ENCODE measurements at regions not wholly inside any gene's neighbourhood (a gene's known extent, or its start where the extent isn't known, plus 50 kb on each side); places are given as distances from the start of the nearest gene placed in this dataset.

DNA sequence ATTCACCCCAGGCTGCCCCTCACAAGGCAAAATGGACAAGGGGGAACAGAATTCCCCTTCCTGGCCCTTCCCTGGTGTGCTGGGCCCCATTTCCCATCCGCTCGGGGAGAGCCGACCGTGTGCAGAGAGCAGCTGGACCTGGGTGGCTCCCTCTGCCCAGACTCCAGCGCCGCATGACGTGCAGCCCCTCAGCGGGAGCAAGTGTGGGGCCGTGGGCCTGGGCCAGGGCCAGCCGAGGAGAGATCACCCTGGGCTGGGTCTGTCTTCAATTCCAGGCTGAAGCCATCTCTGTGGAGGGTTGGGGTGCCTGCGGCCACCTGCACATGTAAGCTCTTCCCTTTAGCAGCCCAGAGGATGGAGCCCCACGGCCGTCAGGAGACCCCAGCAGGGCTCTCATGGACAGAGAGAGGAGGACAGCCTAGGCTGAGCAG lies 241.8 kb downstream of the TTLL2 start:
- TF ChIP-seq, protein P1, sequence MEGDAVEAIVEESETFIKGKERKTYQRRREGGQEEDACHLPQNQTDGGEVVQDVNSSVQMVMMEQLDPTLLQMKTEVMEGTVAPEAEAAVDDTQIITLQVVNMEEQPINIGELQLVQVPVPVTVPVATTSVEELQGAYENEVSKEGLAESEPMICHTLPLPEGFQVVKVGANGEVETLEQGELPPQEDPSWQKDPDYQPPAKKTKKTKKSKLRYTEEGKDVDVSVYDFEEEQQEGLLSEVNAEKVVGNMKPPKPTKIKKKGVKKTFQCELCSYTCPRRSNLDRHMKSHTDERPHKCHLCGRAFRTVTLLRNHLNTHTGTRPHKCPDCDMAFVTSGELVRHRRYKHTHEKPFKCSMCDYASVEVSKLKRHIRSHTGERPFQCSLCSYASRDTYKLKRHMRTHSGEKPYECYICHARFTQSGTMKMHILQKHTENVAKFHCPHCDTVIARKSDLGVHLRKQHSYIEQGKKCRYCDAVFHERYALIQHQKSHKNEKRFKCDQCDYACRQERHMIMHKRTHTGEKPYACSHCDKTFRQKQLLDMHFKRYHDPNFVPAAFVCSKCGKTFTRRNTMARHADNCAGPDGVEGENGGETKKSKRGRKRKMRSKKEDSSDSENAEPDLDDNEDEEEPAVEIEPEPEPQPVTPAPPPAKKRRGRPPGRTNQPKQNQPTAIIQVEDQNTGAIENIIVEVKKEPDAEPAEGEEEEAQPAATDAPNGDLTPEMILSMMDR (IDR thresholded peaks at IDR 0.05; ENCODE audit: low read length, missing control alignments) = no peak
- no peak overlapping the region for H3K4me3 ChIP-seq (replicated peaks; ENCODE audit: low read depth, low read length)
- DNase-seq (ENCODE audit: low read depth) = no peak

DNA sequence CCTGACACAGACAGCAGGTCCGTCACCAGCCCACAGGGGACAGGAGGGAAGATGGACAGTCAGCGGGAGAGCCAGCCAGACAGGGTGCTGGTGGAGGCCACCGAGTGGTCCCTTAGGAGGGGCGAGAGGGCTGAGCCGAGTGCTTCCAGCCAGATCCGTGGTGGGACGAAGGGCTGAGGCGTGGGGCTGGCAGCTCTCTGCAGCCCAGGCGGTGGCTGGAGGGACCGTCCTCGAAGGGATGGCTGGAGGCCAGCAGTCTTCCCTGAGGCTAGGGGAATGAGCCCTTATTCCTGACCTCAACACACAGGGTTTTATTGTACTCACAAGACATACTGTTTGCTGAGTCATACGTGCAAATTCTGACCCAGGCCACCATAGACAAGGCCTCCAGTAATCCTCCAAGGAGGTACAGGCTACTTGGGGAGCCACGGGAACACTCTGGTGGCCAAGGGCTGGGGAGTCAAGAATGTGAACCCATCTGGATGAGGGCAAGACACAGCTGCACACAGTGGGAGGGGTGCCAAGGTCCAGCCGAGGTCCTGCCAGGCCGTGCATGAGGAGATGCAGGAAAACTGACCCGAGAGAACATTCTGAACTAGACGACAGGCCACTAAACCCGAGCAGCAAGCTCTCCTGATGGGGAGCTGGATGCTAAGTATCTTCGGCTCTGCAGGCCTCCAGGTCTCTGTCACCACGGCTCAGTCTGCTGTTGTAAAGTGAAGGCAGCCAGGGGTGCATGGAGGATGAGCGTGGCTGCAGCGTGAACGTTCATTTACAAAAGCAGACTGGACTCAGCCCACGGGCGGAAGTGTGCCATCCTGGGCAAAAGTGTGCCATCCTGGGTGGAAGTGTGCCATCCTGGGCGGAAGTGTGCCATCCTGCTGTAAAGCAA lies 242.5 kb downstream of the TTLL2 start:
- H3K4me3 ChIP-seq (replicated peaks; ENCODE audit: low read depth, low read length) = no peak overlapping the region
- DNase-seq (ENCODE audit: low read depth) = peak; percentile 24
- TF ChIP-seq, protein P1 (IDR thresholded peaks at IDR 0.05; ENCODE audit: low read length, missing control alignments) = no peak

DNA sequence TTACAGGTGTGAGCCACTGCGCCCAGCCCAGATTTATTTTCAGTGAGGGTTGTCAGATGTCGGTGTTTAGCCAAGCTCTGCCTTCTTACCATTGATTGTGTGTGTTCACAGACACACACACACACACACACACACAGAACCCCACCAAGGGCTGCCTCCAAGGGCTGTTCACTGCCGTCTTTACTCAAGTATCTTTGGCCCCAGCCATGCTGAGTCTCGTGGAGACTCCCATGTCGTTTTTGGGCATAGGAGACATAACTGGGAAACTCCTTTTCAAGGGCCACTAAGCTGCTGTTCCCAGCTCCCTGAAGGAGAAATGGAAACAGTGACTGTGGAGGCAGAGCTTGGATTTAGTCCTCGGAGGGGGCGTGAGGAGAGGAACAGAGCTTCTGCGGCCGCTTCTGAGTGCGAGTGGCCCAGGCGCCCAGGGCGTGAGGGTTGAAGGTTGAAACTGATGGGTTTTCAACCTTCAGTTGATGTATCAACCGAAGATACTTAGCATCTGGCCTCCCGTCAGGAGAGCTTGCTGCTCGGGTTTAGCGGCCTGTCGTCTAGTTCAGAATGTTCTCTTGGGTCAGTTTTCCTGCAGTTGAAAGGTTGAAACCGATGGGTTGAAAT lies 243.6 kb downstream of the TTLL2 start:
- TF ChIP-seq, protein P1 (IDR thresholded peaks at IDR 0.05; ENCODE audit: low read length, missing control alignments) = no peak
- no peak for DNase-seq (ENCODE audit: low read depth)
- H3K4me3 ChIP-seq (replicated peaks; ENCODE audit: low read depth, low read length) = no peak overlapping the region

GRCh38 chr6:167569041-167569805 lies 244.3 kb downstream of the TTLL2 start:
- DNase-seq (ENCODE audit: low read depth) = no peak
- H3K4me3 ChIP-seq (replicated peaks; ENCODE audit: low read depth, low read length) = no peak overlapping the region
- TF ChIP-seq, protein P1 (IDR thresholded peaks at IDR 0.05; ENCODE audit: low read length, missing control alignments) = no peak

DNA sequence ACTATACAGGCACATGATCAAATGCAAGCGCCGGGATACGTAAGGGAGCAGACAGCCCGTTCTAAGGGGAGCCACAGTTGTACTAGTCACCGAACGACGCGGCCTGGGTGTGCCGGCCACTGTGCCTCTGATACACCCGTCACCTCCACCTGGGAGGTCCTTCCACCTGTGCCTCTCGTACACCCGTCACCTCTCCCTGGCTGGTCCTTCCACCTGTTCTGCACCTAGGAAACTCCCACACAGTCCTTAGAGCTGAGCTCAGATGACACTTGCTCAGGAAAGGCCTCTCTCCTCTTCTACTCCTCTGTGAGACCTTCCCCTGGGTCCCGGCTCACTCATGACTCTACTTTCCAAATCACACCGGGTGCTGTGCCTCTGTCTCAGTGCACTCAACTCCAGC lies 245.0 kb downstream of the TTLL2 start:
- no peak overlapping the region for H3K4me3 ChIP-seq (replicated peaks; ENCODE audit: low read depth, low read length)
- TF ChIP-seq, protein P1 (IDR thresholded peaks at IDR 0.05; ENCODE audit: low read length, missing control alignments) = no peak
- DNase-seq (ENCODE audit: low read depth) = no peak

DNA sequence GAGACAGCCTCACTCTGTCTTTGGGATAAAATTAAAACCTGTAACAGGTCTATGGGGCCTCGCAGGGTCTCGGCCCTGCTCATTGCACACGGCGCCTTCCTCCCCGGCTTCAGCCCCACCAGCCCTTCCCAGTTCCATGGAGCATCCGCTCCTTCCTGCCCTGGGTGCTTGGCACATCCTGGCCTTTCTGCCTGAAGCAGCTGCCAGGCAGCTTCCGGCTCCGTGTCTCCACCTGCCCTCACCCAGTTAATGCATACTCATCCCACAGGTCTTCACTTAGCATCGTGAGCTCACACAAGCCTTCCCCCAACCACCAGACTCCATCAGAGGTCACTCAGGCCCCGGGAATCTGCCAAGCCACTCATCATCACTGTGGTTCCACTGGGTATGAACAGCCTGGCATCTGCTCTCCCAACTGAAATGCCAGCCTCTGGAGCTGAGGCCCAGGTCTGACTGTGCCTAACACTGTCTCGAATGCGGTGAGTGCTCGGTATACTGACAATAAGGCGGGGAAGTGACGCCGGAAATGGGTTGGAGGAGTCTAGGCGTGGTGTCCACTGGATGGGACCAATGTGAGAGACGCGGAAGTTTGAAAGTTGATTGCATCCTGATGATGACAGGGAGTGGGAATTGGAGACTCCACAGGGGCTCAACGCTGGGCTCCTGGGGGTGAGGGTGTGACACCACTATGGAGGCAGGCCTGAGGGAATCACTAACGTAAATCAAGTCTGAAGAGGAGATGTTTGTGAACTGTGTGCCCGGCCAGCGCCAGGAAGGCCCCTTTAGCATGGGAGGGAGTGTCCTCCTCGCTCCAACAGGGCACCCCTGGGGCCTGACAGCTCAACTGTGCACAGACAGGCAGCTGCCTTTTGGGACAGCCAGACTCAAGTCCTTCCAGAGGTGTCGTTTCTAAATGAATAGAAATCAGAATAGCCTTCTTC lies 245.8 kb downstream of the TTLL2 start:
- TF ChIP-seq, protein P1 (IDR thresholded peaks at IDR 0.05; ENCODE audit: low read length, missing control alignments) = no peak
- H3K4me3 ChIP-seq (replicated peaks; ENCODE audit: low read depth, low read length) = no peak overlapping the region
- DNase-seq (ENCODE audit: low read depth) = no peak

Measured in fibroblast of pulmonary artery (primary cell).